HepG2 (cell line): ENCODE measurements at regions not wholly inside any gene's neighbourhood (a gene's known extent, or its start where the extent isn't known, plus 50 kb on each side); places are given as distances from the start of the nearest gene placed in this dataset.

Experiments used
- ATAC-seq: fragments of 200-7000 bp; cut with Tn5 transposase; 3 replicates; pipeline ENCODE4 v1.9.1; 2020; ENCODE audit warnings: mild to moderate bottlenecking, moderate library complexity
- BruUV-seq: library from RNA; stranded (reverse); fragments of 400-500 nt; replicated peaks from 2 replicates; lab custom pipeline; 2021; lab: Mats Ljungman, UMichigan
- CTCF ChIA-PET: fragments of 300-600 bp; formaldehyde crosslinking; extraction: SDS; loops from one replicate; lab custom pipeline; 2021; ENCODE audit warnings: low total read pairs, inconsistent platforms, low intra/inter-chr PET ratio; lab: Yijun Ruan, JAX
- POLR2A ChIA-PET: fragments of 350-600 bp; sonication (Branson Sonifier 250); formaldehyde crosslinking; loops from one replicate; lab custom pipeline; 2020; ENCODE audit warnings: antibody characterized with exemption, inconsistent platforms; lab: Yijun Ruan, JAX
- DNase-seq: peaks from one replicate; pipeline ENCODE4 v3.0.0-alpha.2; 2015; ENCODE audit warnings: low spot score
- FAIRE-seq: peaks from 3 replicates; lab custom pipeline; 2011; peaks lifted over from hg19 to GRCh38; lab: Jason Lieb, UNC
- H2AFZ ChIP-seq: one replicate; pipeline ENCODE4 v1.6.1; 2011; ENCODE audit warnings: low read length, inconsistent platforms
- H3K27ac ChIP-seq: fragments of 300-600 bp; 3 replicates; pipeline ENCODE4 v1.8.0; 2011; ENCODE audit warnings: mixed run types, mild to moderate bottlenecking, mixed read lengths, low read length, inconsistent platforms; ENCODE audit not compliant: insufficient read depth; ENCODE audit errors: extremely low read length
- H3K27me3 ChIP-seq, 2 experiments: fragments of 200-600 bp in 1 of 2; 2 replicates in 1 of 2; 3 replicates in 1 of 2; pipeline versions ENCODE4 v1.6.0 to v1.8.0; 2011; ENCODE audit warnings: low read length in 2 of 2, mild to moderate bottlenecking in 2 of 2, moderate library complexity in 2 of 2, inconsistent platforms in 1 of 2; ENCODE audit not compliant: insufficient read depth in 2 of 2, control insufficient read depth in 1 of 2
- H3K36me3 ChIP-seq, 2 experiments: fragments of 200-600 bp in 1 of 2; replicated peaks in 1 of 2; 2 replicates in 1 of 2; 3 replicates in 1 of 2; pipeline versions ENCODE4 v1.5.1 to v1.8.0; 2011; ENCODE audit warnings: low read length in 2 of 2, inconsistent platforms in 1 of 2; ENCODE audit not compliant: insufficient read depth in 2 of 2, control insufficient read depth in 1 of 2
- H3K4me1 ChIP-seq: 2 replicates; pipeline ENCODE4 v1.5.1; 2012; ENCODE audit warnings: low read length, inconsistent platforms; ENCODE audit not compliant: insufficient read depth
- H3K4me2 ChIP-seq: 2 replicates; pipeline ENCODE4 v1.6.0; 2011; ENCODE audit warnings: low read depth, low read length, inconsistent platforms
- H3K4me3 ChIP-seq, 3 experiments: fragments of 200-600 bp in 1 of 3; sonication (generic), shearing (Covaris generic) in 1 of 3; replicated peaks in 1 of 3; 2 replicates each; pipeline ENCODE4 v1.5.1; 2011 to 2016; ENCODE audit warnings: low read length in 3 of 3, inconsistent platforms in 2 of 3, low read depth in 2 of 3, mild to moderate bottlenecking in 2 of 3, control low read depth in 1 of 3, mixed read lengths in 1 of 3; ENCODE audit not compliant: insufficient read depth in 1 of 3
- H3K79me2 ChIP-seq: one replicate; pipeline ENCODE4 v1.6.1; 2011; ENCODE audit warnings: low read length, inconsistent platforms; ENCODE audit not compliant: insufficient read depth
- H3K9ac ChIP-seq: 2 replicates; pipeline ENCODE4 v1.6.0; 2011; ENCODE audit warnings: mild to moderate bottlenecking, low read depth, low read length, inconsistent platforms; ENCODE audit not compliant: insufficient read depth
- H3K9me3 ChIP-seq: 2 replicates; pipeline ENCODE4 v1.5.1; 2012; ENCODE audit warnings: mild to moderate bottlenecking, low read length
- H4K20me1 ChIP-seq: 2 replicates; pipeline ENCODE4 v1.6.0; 2011; ENCODE audit warnings: inconsistent platforms, mild to moderate bottlenecking, low read length, moderate library complexity; ENCODE audit not compliant: insufficient read depth
- GPBP1L1 ChIP-seq: sonication (generic); formaldehyde crosslinking; IDR thresholded peaks from 2 replicates; pipeline ENCODE4 v1.5.0; 2020; ENCODE audit warnings: mild to moderate bottlenecking, missing genetic modification reagents
- JUND ChIP-seq: sonication (generic); formaldehyde crosslinking; IDR thresholded peaks from 2 replicates; pipeline ENCODE4 v1.8.0; 2022; ENCODE audit warnings: mild to moderate bottlenecking, missing genetic modification reagents
- MYNN ChIP-seq: sonication (generic); formaldehyde crosslinking; IDR thresholded peaks from 2 replicates; pipeline ENCODE4 v1.4.0; 2020; ENCODE audit warnings: mild to moderate bottlenecking, low read depth, missing genetic modification reagents
- RORA ChIP-seq: sonication (generic); formaldehyde crosslinking; IDR thresholded peaks from 2 replicates; pipeline ENCODE4 v1.5.0; 2020; ENCODE audit warnings: mild to moderate bottlenecking, missing genetic modification reagents, moderate library complexity
- ZFP62 ChIP-seq: sonication (generic); formaldehyde crosslinking; IDR thresholded peaks from 2 replicates; pipeline ENCODE4 v1.4.0; 2020; ENCODE audit warnings: missing genetic modification reagents
- ZNF563 ChIP-seq: sonication (generic); formaldehyde crosslinking; IDR thresholded peaks from 2 replicates; pipeline ENCODE4 v1.8.0; 2022; ENCODE audit warnings: mild to moderate bottlenecking, moderate library complexity, missing genetic modification reagents
- ZNF737 ChIP-seq: sonication (generic); formaldehyde crosslinking; IDR thresholded peaks from 2 replicates; pipeline ENCODE4 v1.5.0; 2020; ENCODE audit warnings: missing genetic modification reagents, mild to moderate bottlenecking, borderline replicate concordance
- WGBS: methylation state at CpG from one replicate; pipeline ENCODE4 v1.1.6; 2017; ENCODE audit warnings: low lambda C conversion rate; 5-methylcytosine and 5-hydroxymethylcytosine counted together
- in situ Hi-C: cut with HindIII; loops from 2 replicates; pipeline ENCODE4 v1.10.0; 2017; ENCODE audit warnings: low pct_unique_long_range_greater_than_20kb; ENCODE audit not compliant: extremely low pct_ligation_motif_present
- intact Hi-C: fragments of 100-400 bp; cut with micrococcal nuclease; formaldehyde crosslinking; loops from one replicate; pipeline ENCODE4 v1.10.0; 2022; ENCODE audit not compliant: unreplicated experiment
- TF ChIP-seq, protein P1 (sequence below): sonication (generic); formaldehyde crosslinking; IDR thresholded peaks from 2 replicates; pipeline ENCODE4 v1.5.0; 2020; ENCODE audit warnings: missing genetic modification reagents

DNA sequence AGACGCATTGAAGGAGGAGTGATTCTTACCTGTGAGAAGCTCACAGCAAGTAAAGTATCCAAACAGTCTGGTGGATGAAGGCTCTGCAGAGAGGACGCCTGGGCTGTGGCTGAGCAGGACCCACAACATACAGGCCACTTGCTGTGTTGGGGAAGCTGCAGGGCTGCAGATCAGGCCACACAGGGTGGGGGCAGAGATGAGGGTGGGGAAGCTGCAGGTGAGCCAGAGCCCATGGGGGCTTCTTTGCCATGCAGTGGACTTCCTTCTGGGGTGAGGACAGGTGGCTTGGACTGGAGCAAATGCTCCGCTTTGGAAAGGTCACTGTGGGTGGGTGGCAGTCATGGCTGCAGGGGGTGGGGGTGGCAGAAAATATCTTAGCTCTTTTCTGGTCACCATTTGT, 214.8 kb downstream of the GLRX3 start:
- no peak overlapping the region for H3K27ac ChIP-seq
- no peaks in the 10 kb centered on the region for H3K9me3 ChIP-seq
- TF ChIP-seq GPBP1L1: no peak
- TF ChIP-seq ZFP62: no peak
- no peak for TF ChIP-seq JUND
- no peak for TF ChIP-seq MYNN (CRISPR knock-in tag)
- TF ChIP-seq ZNF737: no peak
- TF ChIP-seq, protein P1, sequence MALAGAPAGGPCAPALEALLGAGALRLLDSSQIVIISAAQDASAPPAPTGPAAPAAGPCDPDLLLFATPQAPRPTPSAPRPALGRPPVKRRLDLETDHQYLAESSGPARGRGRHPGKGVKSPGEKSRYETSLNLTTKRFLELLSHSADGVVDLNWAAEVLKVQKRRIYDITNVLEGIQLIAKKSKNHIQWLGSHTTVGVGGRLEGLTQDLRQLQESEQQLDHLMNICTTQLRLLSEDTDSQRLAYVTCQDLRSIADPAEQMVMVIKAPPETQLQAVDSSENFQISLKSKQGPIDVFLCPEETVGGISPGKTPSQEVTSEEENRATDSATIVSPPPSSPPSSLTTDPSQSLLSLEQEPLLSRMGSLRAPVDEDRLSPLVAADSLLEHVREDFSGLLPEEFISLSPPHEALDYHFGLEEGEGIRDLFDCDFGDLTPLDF (CRISPR knock-in tag): no peak
- no peak for TF ChIP-seq RORA (CRISPR knock-in tag)
- no peak for TF ChIP-seq ZNF563
- no peaks in the 10 kb centered on the region; a peak in 2 of 5 replicates for H3K27me3 ChIP-seq
- no peak for ATAC-seq
- intact Hi-C loops: no loop called here
- H2AFZ ChIP-seq: no peak overlapping the region
- ChIA-PET CTCF (no interaction called here), POLR2A (no interaction called here)
- 20% methylated on average over 1 of the region's 3 CpGs for WGBS
- H3K9ac ChIP-seq: no peak overlapping the region
- H3K4me2 ChIP-seq: no peak overlapping the region
- H3K79me2 ChIP-seq: no peaks in the 10 kb centered on the region
- in situ Hi-C loops: no loop called here
- no peak for DNase-seq
- H3K4me1 ChIP-seq: no peaks in the 10 kb centered on the region
- no TSS peak for BruUV-seq
- no peak overlapping the region for H3K4me3 ChIP-seq
- no peaks in the 10 kb centered on the region for H4K20me1 ChIP-seq
- no peaks in the 10 kb centered on the region for H3K36me3 ChIP-seq
- no peak for FAIRE-seq
